SK-N-SH treated with all-trans-retinoic acid at 6 μM for 48 hours (cell line): ENCODE measurements at regions not wholly inside any gene's neighbourhood (a gene's known extent, or its start where the extent isn't known, plus 50 kb on each side); places are given as distances from the start of the nearest gene placed in this dataset.

Source experiments
- ATAC-seq: fragments of 200-7000 bp; cut with Tn5 transposase; 3 replicates; pipeline ENCODE4 v1.9.1; 2020; ENCODE audit warnings: mild to moderate bottlenecking, moderate library complexity
- ARNTL ChIP-seq: fragments of 450-650 bp; formaldehyde crosslinking; IDR thresholded peaks from 2 replicates; pipeline ENCODE4 v1.5.0; 2020; ENCODE audit warnings: low read depth, mild to moderate bottlenecking, moderate library complexity, borderline replicate concordance
- BACH2 ChIP-seq: fragments of 250-450 bp; sonication (Bioruptor Pico); IDR thresholded peaks from 2 replicates; pipeline ENCODE4 v1.9.0; 2021; ENCODE audit warnings: mild to moderate bottlenecking, borderline replicate concordance
- CSDC2 ChIP-seq: fragments of 250-450 bp; sonication (Bioruptor Pico); IDR thresholded peaks from 2 replicates; pipeline ENCODE4 v1.5.0; 2020; ENCODE audit warnings: mild to moderate bottlenecking, moderate library complexity
- ESRRG ChIP-seq: fragments of 250-450 bp; sonication (Bioruptor Pico); IDR thresholded peaks from 2 replicates; pipeline ENCODE4 v1.6.1; 2021; ENCODE audit warnings: mild to moderate bottlenecking
- OSR1 ChIP-seq: fragments of 250-450 bp; sonication (Bioruptor Pico); IDR thresholded peaks from 2 replicates; pipeline ENCODE4 v1.8.0; 2022; ENCODE audit warnings: moderate library complexity, mild to moderate bottlenecking, inconsistent platforms
- PPARA ChIP-seq: fragments of 250-450 bp; sonication (Bioruptor Pico); IDR thresholded peaks from 2 replicates; pipeline ENCODE4 v1.5.0; 2020; ENCODE audit warnings: mild to moderate bottlenecking, borderline replicate concordance
- RARB ChIP-seq: fragments of 250-450 bp; sonication (Bioruptor Pico); IDR thresholded peaks from 2 replicates; pipeline ENCODE4 v1.8.0; 2021; ENCODE audit warnings: mild to moderate bottlenecking, moderate library complexity
- SNAI2 ChIP-seq: fragments of 250-450 bp; sonication (Bioruptor Pico); IDR thresholded peaks from 2 replicates; pipeline ENCODE4 v1.5.0; 2020; ENCODE audit warnings: mild to moderate bottlenecking, moderate library complexity
- TCF4 ChIP-seq: fragments of 250-450 bp; sonication (Bioruptor Pico); IDR thresholded peaks from 2 replicates; pipeline ENCODE4 v1.8.0; 2021; ENCODE audit warnings: mild to moderate bottlenecking, moderate library complexity, borderline replicate concordance
- TOX ChIP-seq: fragments of 250-450 bp; sonication (Bioruptor Pico); IDR thresholded peaks from 2 replicates; pipeline ENCODE4 v1.8.0; 2021; ENCODE audit warnings: mild to moderate bottlenecking, moderate library complexity, borderline replicate concordance
- ZC3H10 ChIP-seq: fragments of 250-450 bp; sonication (Bioruptor Pico); IDR thresholded peaks from 2 replicates; pipeline ENCODE4 v1.5.1; 2021; ENCODE audit warnings: mild to moderate bottlenecking, moderate library complexity
- ZFP3 ChIP-seq: fragments of 250-450 bp; sonication (Bioruptor Pico); IDR thresholded peaks from 2 replicates; pipeline ENCODE4 v1.5.0; 2020; ENCODE audit warnings: mild to moderate bottlenecking, moderate library complexity
- ZFP30 ChIP-seq: fragments of 450-650 bp; formaldehyde crosslinking; IDR thresholded peaks from 2 replicates; pipeline ENCODE4 v1.5.0; 2022; ENCODE audit warnings: mild to moderate bottlenecking, moderate library complexity
- ZNF565 ChIP-seq: fragments of 450-650 bp; formaldehyde crosslinking; conservative IDR thresholded peaks from 2 replicates; pipeline ENCODE4 v1.5.0; 2020; ENCODE audit warnings: low read depth, mild to moderate bottlenecking, moderate library complexity
- ZNF70 ChIP-seq: fragments of 450-650 bp; formaldehyde crosslinking; IDR thresholded peaks from 2 replicates; pipeline ENCODE4 v1.5.0; 2020; ENCODE audit warnings: mild to moderate bottlenecking, moderate library complexity
- TF ChIP-seq, protein P1 (sequence below): fragments of 250-450 bp; sonication (Bioruptor Pico); IDR thresholded peaks from 2 replicates; pipeline ENCODE4 v1.8.0; 2020; ENCODE audit warnings: mild to moderate bottlenecking, moderate library complexity, borderline replicate concordance
- TF ChIP-seq, protein P2 (sequence below): fragments of 250-450 bp; sonication (Bioruptor Pico); IDR thresholded peaks from 2 replicates; pipeline ENCODE4 v1.5.1; 2020; ENCODE audit warnings: low read depth, mild to moderate bottlenecking, moderate library complexity
- TF ChIP-seq, protein P3 (sequence below): fragments of 250-450 bp; sonication (Bioruptor Pico); IDR thresholded peaks from 2 replicates; pipeline ENCODE4 v1.5.0; 2020; ENCODE audit warnings: mild to moderate bottlenecking, moderate library complexity
- TF ChIP-seq, protein P4 (sequence below): fragments of 250-450 bp; sonication (Bioruptor Pico); IDR thresholded peaks from 2 replicates; pipeline ENCODE4 v1.8.0; 2021; ENCODE audit warnings: low read depth, mild to moderate bottlenecking, moderate library complexity, borderline replicate concordance

DNA sequence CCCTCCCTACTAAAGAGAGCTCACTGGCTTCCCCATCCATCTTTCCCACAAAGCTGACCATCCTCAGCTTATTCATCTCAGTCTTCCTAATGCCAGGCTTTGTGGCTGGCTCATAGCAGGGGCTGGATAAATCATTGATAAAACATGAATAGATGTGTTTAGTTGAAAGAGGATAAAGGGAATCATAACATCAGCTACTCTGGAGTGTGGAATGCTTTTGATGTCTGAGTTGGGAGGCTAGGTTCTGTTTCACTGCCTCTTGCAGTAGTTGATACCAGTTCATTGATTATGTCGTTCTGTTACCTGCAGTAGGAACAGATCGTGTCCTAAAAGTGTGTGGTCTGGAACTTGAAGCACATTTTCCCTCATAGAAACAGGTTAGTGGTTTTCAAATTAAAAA lies 66.3 kb upstream of the HK2 start:
- TF ChIP-seq SNAI2 (no peak), ARNTL (CRISPR knock-in tag) (no peak), RARB (CRISPR knock-in tag) (no peak), ESRRG (CRISPR knock-in tag) (no peak), CSDC2 (CRISPR knock-in tag) (no peak), PPARA (CRISPR knock-in tag) (no peak), TOX (CRISPR knock-in tag) (no peak), ZNF70 (no peak)
- TF ChIP-seq, protein P1, sequence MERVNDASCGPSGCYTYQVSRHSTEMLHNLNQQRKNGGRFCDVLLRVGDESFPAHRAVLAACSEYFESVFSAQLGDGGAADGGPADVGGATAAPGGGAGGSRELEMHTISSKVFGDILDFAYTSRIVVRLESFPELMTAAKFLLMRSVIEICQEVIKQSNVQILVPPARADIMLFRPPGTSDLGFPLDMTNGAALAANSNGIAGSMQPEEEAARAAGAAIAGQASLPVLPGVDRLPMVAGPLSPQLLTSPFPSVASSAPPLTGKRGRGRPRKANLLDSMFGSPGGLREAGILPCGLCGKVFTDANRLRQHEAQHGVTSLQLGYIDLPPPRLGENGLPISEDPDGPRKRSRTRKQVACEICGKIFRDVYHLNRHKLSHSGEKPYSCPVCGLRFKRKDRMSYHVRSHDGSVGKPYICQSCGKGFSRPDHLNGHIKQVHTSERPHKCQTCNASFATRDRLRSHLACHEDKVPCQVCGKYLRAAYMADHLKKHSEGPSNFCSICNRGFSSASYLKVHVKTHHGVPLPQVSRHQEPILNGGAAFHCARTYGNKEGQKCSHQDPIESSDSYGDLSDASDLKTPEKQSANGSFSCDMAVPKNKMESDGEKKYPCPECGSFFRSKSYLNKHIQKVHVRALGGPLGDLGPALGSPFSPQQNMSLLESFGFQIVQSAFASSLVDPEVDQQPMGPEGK (CRISPR knock-in tag), result no peak
- TF ChIP-seq, protein P2, sequence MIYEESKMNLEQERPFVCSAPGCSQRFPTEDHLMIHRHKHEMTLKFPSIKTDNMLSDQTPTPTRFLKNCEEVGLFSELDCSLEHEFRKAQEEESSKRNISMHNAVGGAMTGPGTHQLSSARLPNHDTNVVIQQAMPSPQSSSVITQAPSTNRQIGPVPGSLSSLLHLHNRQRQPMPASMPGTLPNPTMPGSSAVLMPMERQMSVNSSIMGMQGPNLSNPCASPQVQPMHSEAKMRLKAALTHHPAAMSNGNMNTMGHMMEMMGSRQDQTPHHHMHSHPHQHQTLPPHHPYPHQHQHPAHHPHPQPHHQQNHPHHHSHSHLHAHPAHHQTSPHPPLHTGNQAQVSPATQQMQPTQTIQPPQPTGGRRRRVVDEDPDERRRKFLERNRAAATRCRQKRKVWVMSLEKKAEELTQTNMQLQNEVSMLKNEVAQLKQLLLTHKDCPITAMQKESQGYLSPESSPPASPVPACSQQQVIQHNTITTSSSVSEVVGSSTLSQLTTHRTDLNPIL (CRISPR knock-in tag), result no peak
- no peak for ATAC-seq

DNA sequence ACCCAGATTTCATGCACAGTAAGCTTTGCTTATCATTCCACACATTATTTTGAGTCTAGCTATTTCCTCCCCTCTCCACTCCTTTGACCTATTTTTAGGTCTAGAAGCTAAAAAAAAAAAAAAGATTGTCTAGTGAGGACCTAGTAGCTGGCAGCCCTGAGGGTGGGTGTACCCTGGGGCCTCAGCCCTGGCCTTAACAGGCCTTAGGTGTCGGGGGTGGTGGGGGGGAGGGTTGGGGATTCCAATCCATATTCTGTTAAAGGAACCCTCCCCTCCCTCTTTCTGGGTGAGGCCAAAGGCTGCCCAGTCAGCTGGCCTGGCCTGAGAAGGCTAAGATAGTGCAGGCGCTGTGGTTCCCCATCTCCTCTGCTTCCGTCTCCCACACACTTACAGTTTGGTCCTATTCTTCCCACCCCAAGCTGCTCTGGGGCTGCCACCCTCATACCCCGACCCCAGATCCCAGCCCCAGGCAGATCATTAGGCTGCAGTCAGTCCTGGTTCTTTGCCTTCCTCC lies 65.5 kb upstream of the HK2 start:
- peak; percentile 83 for ATAC-seq
- TF ChIP-seq, protein P3, sequence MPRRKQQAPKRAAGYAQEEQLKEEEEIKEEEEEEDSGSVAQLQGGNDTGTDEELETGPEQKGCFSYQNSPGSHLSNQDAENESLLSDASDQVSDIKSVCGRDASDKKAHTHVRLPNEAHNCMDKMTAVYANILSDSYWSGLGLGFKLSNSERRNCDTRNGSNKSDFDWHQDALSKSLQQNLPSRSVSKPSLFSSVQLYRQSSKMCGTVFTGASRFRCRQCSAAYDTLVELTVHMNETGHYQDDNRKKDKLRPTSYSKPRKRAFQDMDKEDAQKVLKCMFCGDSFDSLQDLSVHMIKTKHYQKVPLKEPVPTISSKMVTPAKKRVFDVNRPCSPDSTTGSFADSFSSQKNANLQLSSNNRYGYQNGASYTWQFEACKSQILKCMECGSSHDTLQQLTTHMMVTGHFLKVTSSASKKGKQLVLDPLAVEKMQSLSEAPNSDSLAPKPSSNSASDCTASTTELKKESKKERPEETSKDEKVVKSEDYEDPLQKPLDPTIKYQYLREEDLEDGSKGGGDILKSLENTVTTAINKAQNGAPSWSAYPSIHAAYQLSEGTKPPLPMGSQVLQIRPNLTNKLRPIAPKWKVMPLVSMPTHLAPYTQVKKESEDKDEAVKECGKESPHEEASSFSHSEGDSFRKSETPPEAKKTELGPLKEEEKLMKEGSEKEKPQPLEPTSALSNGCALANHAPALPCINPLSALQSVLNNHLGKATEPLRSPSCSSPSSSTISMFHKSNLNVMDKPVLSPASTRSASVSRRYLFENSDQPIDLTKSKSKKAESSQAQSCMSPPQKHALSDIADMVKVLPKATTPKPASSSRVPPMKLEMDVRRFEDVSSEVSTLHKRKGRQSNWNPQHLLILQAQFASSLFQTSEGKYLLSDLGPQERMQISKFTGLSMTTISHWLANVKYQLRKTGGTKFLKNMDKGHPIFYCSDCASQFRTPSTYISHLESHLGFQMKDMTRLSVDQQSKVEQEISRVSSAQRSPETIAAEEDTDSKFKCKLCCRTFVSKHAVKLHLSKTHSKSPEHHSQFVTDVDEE (CRISPR knock-in tag), result no peak
- TF ChIP-seq, protein P2 (CRISPR knock-in tag), result no peak
- TF ChIP-seq ZFP30 (no peak), ZC3H10 (CRISPR knock-in tag) (no peak), SNAI2 (no peak), ZNF565 (CRISPR knock-in tag) (no peak), RARB (CRISPR knock-in tag) (no peak), OSR1 (CRISPR knock-in tag) (no peak), TCF4 (CRISPR knock-in tag) (no peak), ESRRG (CRISPR knock-in tag) (no peak)
- TF ChIP-seq, all 23 proteins: peak for 0

DNA sequence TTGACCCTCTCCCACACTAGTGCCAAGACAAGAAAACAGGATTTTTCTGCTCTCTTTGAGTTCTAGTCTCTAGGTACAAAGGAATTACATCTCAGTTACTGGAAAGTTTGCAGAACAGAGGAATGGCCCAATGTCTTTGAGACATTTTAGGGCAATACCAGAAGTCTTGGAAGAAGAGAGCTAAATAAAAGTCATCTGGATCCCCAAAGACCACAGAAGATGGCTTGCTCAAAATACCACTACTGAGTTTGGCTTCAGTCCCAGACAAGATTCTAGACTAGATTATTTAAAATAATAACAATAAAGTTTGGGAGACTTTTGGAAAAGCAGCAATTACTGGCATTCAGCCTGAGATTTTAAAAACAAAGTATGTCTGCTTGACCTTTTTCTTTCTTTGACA lies 61.9 kb upstream of the HK2 start:
- TF ChIP-seq ZNF565 (CRISPR knock-in tag), result no peak
- TF ChIP-seq TOX (CRISPR knock-in tag), result no peak
- TF ChIP-seq, protein P3 (CRISPR knock-in tag), result no peak
- TF ChIP-seq, protein P4, sequence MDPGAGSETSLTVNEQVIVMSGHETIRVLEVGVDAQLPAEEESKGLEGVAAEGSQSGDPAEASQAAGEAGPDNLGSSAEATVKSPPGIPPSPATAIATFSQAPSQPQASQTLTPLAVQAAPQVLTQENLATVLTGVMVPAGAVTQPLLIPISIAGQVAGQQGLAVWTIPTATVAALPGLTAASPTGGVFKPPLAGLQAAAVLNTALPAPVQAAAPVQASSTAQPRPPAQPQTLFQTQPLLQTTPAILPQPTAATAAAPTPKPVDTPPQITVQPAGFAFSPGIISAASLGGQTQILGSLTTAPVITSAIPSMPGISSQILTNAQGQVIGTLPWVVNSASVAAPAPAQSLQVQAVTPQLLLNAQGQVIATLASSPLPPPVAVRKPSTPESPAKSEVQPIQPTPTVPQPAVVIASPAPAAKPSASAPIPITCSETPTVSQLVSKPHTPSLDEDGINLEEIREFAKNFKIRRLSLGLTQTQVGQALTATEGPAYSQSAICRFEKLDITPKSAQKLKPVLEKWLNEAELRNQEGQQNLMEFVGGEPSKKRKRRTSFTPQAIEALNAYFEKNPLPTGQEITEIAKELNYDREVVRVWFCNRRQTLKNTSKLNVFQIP (CRISPR knock-in tag), result no peak
- TF ChIP-seq ZFP3 (CRISPR knock-in tag), result no peak
- no peak for TF ChIP-seq CSDC2 (CRISPR knock-in tag)
- TF ChIP-seq PPARA (CRISPR knock-in tag), result no peak
- no peak for TF ChIP-seq TCF4 (CRISPR knock-in tag)
- no peak for TF ChIP-seq BACH2 (CRISPR knock-in tag)
- TF ChIP-seq ZNF70, result no peak
- no peak for TF ChIP-seq ZFP30
- peak; percentile 27; the same call in 1 of the 3 replicates for ATAC-seq
